ENCODE measurements at regions not wholly inside any gene's neighbourhood (a gene's known extent, or its start where the extent isn't known, plus 50 kb on each side); places are given as distances from the start of the nearest gene placed in this dataset.

DNA sequence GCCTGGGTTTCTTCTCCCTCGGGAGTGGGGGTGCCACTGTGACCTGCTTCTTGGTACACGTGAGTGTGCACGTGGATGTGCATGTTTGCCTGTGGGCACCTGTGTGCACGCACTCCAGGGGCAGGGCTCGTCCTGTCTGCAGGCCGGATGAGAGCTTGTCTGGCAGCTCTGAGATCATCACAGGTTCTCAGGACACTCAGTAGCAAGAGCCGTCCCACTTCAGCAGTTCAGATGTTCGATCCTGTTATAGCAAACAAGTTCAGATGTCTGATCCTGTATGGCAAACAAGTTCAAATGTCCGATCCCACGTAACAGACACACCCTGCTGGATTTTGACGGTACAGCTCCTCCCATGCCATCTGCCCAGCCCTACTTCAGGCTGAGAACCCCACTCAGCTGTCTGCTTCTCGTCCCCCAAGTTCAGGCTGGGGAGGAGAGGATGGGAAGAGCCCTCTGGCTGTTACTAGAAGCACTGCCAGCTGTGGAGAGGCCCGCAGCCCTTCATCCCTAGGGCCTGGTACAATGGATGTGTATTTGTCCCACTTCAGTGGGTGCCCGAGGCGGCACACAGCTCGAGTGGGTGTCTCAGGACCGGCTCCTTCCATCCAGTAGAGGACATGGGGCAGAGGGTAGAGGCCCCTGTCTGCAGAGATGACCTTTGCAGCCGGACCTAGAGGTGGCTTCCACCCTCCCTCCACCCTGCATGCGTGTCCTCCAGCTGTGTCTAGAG lies 1126.9 kb downstream of the BRD1 start:
- Histone ChIP-seq H3K27me3 (ENCODE audit: insufficient read depth, poor library complexity, severe bottlenecking) (no peaks in the 10 kb centered on the region), H3K4me3 (replicated peaks; ENCODE audit: insufficient read depth, low read length) (no peak overlapping the region), H3K27ac (replicated peaks) (no peak overlapping the region)
- DNase-seq (ENCODE audit: low read depth in 1 of 2, low spot score in 1 of 2), result no peak
- no peak for TF ChIP-seq SPI1 (IDR thresholded peaks at IDR 0.05; ENCODE audit: borderline replicate concordance, low read depth)
- no peak for TF ChIP-seq GABPA (IDR thresholded peaks at IDR 0.05; ENCODE audit: low read depth)
- TF ChIP-seq, protein P1, sequence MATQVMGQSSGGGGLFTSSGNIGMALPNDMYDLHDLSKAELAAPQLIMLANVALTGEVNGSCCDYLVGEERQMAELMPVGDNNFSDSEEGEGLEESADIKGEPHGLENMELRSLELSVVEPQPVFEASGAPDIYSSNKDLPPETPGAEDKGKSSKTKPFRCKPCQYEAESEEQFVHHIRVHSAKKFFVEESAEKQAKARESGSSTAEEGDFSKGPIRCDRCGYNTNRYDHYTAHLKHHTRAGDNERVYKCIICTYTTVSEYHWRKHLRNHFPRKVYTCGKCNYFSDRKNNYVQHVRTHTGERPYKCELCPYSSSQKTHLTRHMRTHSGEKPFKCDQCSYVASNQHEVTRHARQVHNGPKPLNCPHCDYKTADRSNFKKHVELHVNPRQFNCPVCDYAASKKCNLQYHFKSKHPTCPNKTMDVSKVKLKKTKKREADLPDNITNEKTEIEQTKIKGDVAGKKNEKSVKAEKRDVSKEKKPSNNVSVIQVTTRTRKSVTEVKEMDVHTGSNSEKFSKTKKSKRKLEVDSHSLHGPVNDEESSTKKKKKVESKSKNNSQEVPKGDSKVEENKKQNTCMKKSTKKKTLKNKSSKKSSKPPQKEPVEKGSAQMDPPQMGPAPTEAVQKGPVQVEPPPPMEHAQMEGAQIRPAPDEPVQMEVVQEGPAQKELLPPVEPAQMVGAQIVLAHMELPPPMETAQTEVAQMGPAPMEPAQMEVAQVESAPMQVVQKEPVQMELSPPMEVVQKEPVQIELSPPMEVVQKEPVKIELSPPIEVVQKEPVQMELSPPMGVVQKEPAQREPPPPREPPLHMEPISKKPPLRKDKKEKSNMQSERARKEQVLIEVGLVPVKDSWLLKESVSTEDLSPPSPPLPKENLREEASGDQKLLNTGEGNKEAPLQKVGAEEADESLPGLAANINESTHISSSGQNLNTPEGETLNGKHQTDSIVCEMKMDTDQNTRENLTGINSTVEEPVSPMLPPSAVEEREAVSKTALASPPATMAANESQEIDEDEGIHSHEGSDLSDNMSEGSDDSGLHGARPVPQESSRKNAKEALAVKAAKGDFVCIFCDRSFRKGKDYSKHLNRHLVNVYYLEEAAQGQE (IDR thresholded peaks at IDR 0.05; ENCODE audit: insufficient replicate concordance, low read depth), result no peak
- TF ChIP-seq POLR2AphosphoS5 (IDR thresholded peaks at IDR 0.05; ENCODE audit: low read depth), result no peak
- TF ChIP-seq, protein P2, sequence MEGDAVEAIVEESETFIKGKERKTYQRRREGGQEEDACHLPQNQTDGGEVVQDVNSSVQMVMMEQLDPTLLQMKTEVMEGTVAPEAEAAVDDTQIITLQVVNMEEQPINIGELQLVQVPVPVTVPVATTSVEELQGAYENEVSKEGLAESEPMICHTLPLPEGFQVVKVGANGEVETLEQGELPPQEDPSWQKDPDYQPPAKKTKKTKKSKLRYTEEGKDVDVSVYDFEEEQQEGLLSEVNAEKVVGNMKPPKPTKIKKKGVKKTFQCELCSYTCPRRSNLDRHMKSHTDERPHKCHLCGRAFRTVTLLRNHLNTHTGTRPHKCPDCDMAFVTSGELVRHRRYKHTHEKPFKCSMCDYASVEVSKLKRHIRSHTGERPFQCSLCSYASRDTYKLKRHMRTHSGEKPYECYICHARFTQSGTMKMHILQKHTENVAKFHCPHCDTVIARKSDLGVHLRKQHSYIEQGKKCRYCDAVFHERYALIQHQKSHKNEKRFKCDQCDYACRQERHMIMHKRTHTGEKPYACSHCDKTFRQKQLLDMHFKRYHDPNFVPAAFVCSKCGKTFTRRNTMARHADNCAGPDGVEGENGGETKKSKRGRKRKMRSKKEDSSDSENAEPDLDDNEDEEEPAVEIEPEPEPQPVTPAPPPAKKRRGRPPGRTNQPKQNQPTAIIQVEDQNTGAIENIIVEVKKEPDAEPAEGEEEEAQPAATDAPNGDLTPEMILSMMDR (IDR thresholded peaks at IDR 0.05; ENCODE audit: insufficient read depth, low read length), result no peak

DNA sequence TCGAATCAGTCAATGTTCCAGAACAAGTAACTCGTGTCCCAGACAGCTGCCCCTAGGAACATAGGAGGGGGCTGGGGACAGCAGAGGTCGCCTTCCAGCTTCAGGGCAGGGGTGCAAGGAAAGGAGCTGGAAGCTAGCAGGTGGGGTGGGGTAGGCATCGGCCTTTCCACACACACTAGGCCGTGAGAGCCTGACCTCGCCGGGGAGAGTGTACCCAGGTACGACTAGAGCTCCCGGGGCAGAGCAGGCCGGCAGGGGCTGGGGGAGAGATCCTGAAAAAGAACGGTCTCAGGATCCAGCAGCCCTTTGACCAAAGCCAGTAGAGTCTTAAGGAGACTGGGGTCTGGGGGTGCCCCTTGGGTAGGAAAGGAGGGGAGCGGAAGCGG lies 1127.5 kb downstream of the BRD1 start:
- Histone ChIP-seq H3K27me3 (ENCODE audit: insufficient read depth, poor library complexity, severe bottlenecking) (no peaks in the 10 kb centered on the region), H3K4me3 (replicated peaks; ENCODE audit: insufficient read depth, low read length) (no peak overlapping the region), H3K27ac (replicated peaks) (no peak overlapping the region)
- TF ChIP-seq, protein P2 (IDR thresholded peaks at IDR 0.05; ENCODE audit: insufficient read depth, low read length), result no peak
- TF ChIP-seq, protein P1 (IDR thresholded peaks at IDR 0.05; ENCODE audit: insufficient replicate concordance, low read depth), result no peak
- TF ChIP-seq POLR2AphosphoS5 (IDR thresholded peaks at IDR 0.05; ENCODE audit: low read depth) (no peak), GABPA (IDR thresholded peaks at IDR 0.05; ENCODE audit: low read depth) (no peak), SPI1 (IDR thresholded peaks at IDR 0.05; ENCODE audit: borderline replicate concordance, low read depth) (no peak)
- DNase-seq (ENCODE audit: low read depth in 1 of 2, low spot score in 1 of 2), result no peak

DNA sequence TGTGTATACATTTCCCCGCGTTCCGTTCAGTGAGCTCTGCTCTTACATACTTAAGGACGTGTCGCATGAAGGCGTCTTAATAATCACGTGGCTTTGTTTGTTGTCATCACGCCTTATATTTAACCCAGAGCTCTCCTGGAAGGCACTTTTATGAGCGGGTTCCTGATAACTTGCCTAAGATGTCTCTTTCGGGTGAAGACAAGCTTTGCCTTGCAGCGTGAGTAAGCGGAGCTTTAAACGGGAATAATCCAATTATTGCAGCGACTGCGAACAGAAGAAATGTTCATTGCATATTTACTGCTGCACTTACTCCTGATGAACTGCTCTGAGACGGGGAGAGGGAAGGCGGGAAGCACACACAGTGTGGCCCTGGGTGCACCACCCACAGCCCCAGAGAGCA lies 1128.2 kb downstream of the BRD1 start:
- no peak overlapping the region for H3K27ac ChIP-seq (replicated peaks)

More for the DNA sequence above, 1128.2 kb downstream of the BRD1 start:
- no peak for DNase-seq (ENCODE audit: low read depth in 1 of 2, low spot score in 1 of 2)
- H3K27me3 ChIP-seq (ENCODE audit: insufficient read depth, poor library complexity, severe bottlenecking), result no peaks in the 10 kb centered on the region
- no peak overlapping the region for H3K4me3 ChIP-seq (replicated peaks; ENCODE audit: insufficient read depth, low read length)
- TF ChIP-seq SPI1 (IDR thresholded peaks at IDR 0.05; ENCODE audit: borderline replicate concordance, low read depth), result no peak
- TF ChIP-seq, protein P2 (IDR thresholded peaks at IDR 0.05; ENCODE audit: insufficient read depth, low read length), result no peak
- no peak for TF ChIP-seq POLR2AphosphoS5 (IDR thresholded peaks at IDR 0.05; ENCODE audit: low read depth)
- no peak for TF ChIP-seq GABPA (IDR thresholded peaks at IDR 0.05; ENCODE audit: low read depth)
- TF ChIP-seq, protein P1 (IDR thresholded peaks at IDR 0.05; ENCODE audit: insufficient replicate concordance, low read depth), result no peak

Measured in HL-60 (cell line).